ENCODE measurements at regions not wholly inside any gene's neighbourhood (a gene's known extent, or its start where the extent isn't known, plus 50 kb on each side); places are given as distances from the start of the nearest gene placed in this dataset.

DNA sequence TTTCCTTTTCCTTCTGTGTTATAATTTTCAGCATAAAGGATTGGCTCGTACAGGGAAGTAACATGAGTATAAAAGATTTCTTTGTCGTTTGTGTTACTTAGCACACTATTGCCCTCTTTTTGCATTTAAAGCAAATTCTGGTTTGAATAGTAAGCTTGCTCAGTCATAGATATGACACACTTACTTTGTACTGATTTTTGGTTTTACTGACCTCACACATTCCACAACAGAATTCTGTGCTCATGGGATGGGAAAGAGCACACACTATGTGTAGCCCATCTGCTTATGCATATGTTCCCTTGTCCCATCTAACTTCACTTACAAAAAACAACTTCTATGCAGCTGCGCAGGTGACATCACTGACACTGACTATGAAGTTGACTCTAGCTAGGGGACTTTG lies 111.9 kb upstream of the MTAP start:
- no peaks in the 10 kb centered on the region for H3K9me3 ChIP-seq (ENCODE audit: control insufficient read depth, low read depth, low read length)
- DNase-seq = no peak
- H3K56ac ChIP-seq (ENCODE audit: insufficient read length, low read depth, low read length) = no peak overlapping the region
- no peaks in the 10 kb centered on the region for H3K23me2 ChIP-seq (ENCODE audit: insufficient read length, low read depth, low read length, poor library complexity, severe bottlenecking)
- H2BK15ac ChIP-seq (ENCODE audit: low read depth, low read length) = no peak overlapping the region
- no peak overlapping the region for H2AFZ ChIP-seq (ENCODE audit: low read length)
- no peak overlapping the region for H3K18ac ChIP-seq (ENCODE audit: insufficient read length, low read depth, low read length)
- no peaks in the 10 kb centered on the region for H3K79me2 ChIP-seq (ENCODE audit: insufficient read depth, low read length)
- H3T11ph ChIP-seq (ENCODE audit: low read length) = no peak overlapping the region
- no peak overlapping the region for H4K8ac ChIP-seq (replicated peaks; ENCODE audit: insufficient read length, low read depth, low read length)
- no peaks in the 10 kb centered on the region for H4K20me1 ChIP-seq (ENCODE audit: control insufficient read depth, insufficient read depth, insufficient read length)
- H3K4me3 Mint-ChIP-seq = no peak overlapping the region
- TF ChIP-seq, protein P1, sequence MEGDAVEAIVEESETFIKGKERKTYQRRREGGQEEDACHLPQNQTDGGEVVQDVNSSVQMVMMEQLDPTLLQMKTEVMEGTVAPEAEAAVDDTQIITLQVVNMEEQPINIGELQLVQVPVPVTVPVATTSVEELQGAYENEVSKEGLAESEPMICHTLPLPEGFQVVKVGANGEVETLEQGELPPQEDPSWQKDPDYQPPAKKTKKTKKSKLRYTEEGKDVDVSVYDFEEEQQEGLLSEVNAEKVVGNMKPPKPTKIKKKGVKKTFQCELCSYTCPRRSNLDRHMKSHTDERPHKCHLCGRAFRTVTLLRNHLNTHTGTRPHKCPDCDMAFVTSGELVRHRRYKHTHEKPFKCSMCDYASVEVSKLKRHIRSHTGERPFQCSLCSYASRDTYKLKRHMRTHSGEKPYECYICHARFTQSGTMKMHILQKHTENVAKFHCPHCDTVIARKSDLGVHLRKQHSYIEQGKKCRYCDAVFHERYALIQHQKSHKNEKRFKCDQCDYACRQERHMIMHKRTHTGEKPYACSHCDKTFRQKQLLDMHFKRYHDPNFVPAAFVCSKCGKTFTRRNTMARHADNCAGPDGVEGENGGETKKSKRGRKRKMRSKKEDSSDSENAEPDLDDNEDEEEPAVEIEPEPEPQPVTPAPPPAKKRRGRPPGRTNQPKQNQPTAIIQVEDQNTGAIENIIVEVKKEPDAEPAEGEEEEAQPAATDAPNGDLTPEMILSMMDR (conservative IDR thresholded peaks at IDR 0.05) = no peak
- no peaks in the 10 kb centered on the region for H3K79me1 ChIP-seq (ENCODE audit: insufficient read depth, low read depth, low read length, poor library complexity, severe bottlenecking)
- no peak overlapping the region for H3K4me2 ChIP-seq (ENCODE audit: insufficient read depth, insufficient read length, low read length)
- H3K4ac ChIP-seq (ENCODE audit: low read depth, low read length) = no peak overlapping the region
- no peak overlapping the region for H2BK120ac ChIP-seq (ENCODE audit: low read depth, low read length, poor library complexity, severe bottlenecking)
- no peak overlapping the region for H3K14ac ChIP-seq (ENCODE audit: insufficient read depth, low read length)
- H4K5ac ChIP-seq (ENCODE audit: insufficient read length, low read depth, low read length) = no peak overlapping the region
- H3K9me3 Mint-ChIP-seq = peaks cover 0 to 6% of the 10 kb centered on the region in 2 experiments; a peak in 1 of 5 replicates
- H3K4me1 ChIP-seq (ENCODE audit: insufficient read depth, low read length) = no peaks in the 10 kb centered on the region
- H3K27ac ChIP-seq (ENCODE audit: insufficient read length, low read depth, low read length) = no peak overlapping the region
- no peak overlapping the region for H2AK5ac ChIP-seq (ENCODE audit: insufficient read length, low read length)
- H2BK5ac ChIP-seq (ENCODE audit: insufficient read length, low read length) = no peak overlapping the region
- no peaks in the 10 kb centered on the region; a peak in 1 of 7 replicates for H3K36me3 Mint-ChIP-seq (ENCODE audit: insufficient read depth in 1 of 3, low read depth in 3 of 3)
- peaks cover 26% of the 10 kb centered on the region for H3K27me3 Mint-ChIP-seq (ENCODE audit: low read depth)
- no peaks in the 10 kb centered on the region for H3K27me3 ChIP-seq (ENCODE audit: insufficient read depth, low read length)
- no peak overlapping the region for H3K27ac Mint-ChIP-seq
- no CpG with 5 or more reads among the region's 3 CpGs for WGBS (ENCODE audit: extremely low coverage, insufficient read length, low lambda C conversion rate)
- H2BK12ac ChIP-seq (ENCODE audit: insufficient read length, low read depth, low read length) = no peak overlapping the region
- no peak overlapping the region for H2BK20ac ChIP-seq (ENCODE audit: low read depth, low read length, poor library complexity, severe bottlenecking)
- no peak overlapping the region for H3K23ac ChIP-seq (ENCODE audit: insufficient read length, low read depth, low read length)
- no peak overlapping the region for H3K9ac ChIP-seq (ENCODE audit: extremely low read depth, insufficient read length, low read length)
- H3K4me1 Mint-ChIP-seq = peaks cover 0 to 1% of the 10 kb centered on the region in 2 experiments; a peak in 1 of 4 replicates
- no peak overlapping the region for H4K91ac ChIP-seq (ENCODE audit: insufficient read length, low read depth, low read length)

Measured in H9 (cell line).